HCT116 (cell line): ENCODE measurements at regions not wholly inside any gene's neighbourhood (a gene's known extent, or its start where the extent isn't known, plus 50 kb on each side); places are given as distances from the start of the nearest gene placed in this dataset.

Experiments used
- ATAC-seq: fragments of 200-7000 bp; cut with Tn5 transposase; 2 replicates; pipeline ENCODE4 v1.9.1; 2020; ENCODE audit warnings: mild to moderate bottlenecking, moderate library complexity
- BruUV-seq: library from RNA; stranded (reverse); fragments of 400-500 nt; replicated peaks from 2 replicates; lab custom pipeline; 2021; lab: Mats Ljungman, UMichigan
- CTCF ChIA-PET: fragments of 300-600 bp; sonication (Branson Sonifier 250); formaldehyde crosslinking; loops from one replicate; lab custom pipeline; 2021; ENCODE audit warnings: antibody characterized with exemption; lab: Charles Lee
- POLR2A ChIA-PET: fragments of 300-600, 350-600 bp; sonication (Branson Sonifier 250); formaldehyde crosslinking; loops from one replicate; lab custom pipeline; 2021; ENCODE audit warnings: antibody characterized with exemption; lab: Charles Lee
- RAD21 ChIA-PET, 2 experiments: fragments of 300-600 bp; sonication (Branson Sonifier 250); formaldehyde crosslinking; loops; one replicate each; lab custom pipeline; 2023; ENCODE audit warnings: low total read pairs in 2 of 2; ENCODE audit not compliant: uncharacterized antibody in 2 of 2, unreplicated experiment in 2 of 2, low non-redundant PET in 1 of 2; lab: Charles Lee
- DNase-seq: peaks from one replicate; pipeline ENCODE4 v3.0.0-alpha.2; 2010; ENCODE audit warnings: low read depth, low spot score
- H2AFZ ChIP-seq: fragments of 200-600 bp; shearing (Covaris generic), sonication (generic); 2 replicates; pipeline ENCODE4 v1.6.1; 2017; ENCODE audit warnings: low read depth, mixed run types, mixed read lengths, antibody characterized with exemption, low read length; ENCODE audit not compliant: poor library complexity, severe bottlenecking
- H3K27ac ChIP-seq: 2 replicates; pipeline ENCODE4 v1.5.1; 2012; ENCODE audit warnings: low read depth, low read length
- H3K27me3 ChIP-seq: fragments of 200-600 bp; sonication (generic); 2 replicates; pipeline ENCODE4 v1.6.1; 2016; ENCODE audit warnings: mixed run types, low read length, mixed read lengths; ENCODE audit not compliant: insufficient read depth
- H3K36me3 ChIP-seq, 2 experiments: fragments of 200-500 bp in 1 of 2; fragments of 200-600 bp in 1 of 2; sonication (Bioruptor generic) in 1 of 2; sonication (generic) in 1 of 2; 2 replicates each; pipeline versions ENCODE4 v1.5.1 to v1.6.1; 2014 to 2016; ENCODE audit warnings: low read length in 2 of 2, inconsistent platforms in 1 of 2, mixed read lengths in 1 of 2, mixed run types in 1 of 2; ENCODE audit not compliant: insufficient read depth in 2 of 2, control insufficient read depth in 1 of 2
- H3K4me1 ChIP-seq, 2 experiments: fragments of 200-600 bp in 1 of 2; sonication (generic) in 1 of 2; 2 replicates each; pipeline versions ENCODE4 v1.5.1 to v1.6.1; 2012 to 2017; ENCODE audit warnings: low read length in 2 of 2, inconsistent platforms in 1 of 2, mild to moderate bottlenecking in 1 of 2, mixed read lengths in 1 of 2, mixed run types in 1 of 2, moderate library complexity in 1 of 2; ENCODE audit not compliant: insufficient read depth in 2 of 2, control insufficient read depth in 1 of 2
- H3K4me2 ChIP-seq: fragments of 200-600 bp; sonication (generic); 2 replicates; pipeline ENCODE4 v1.6.1; 2017; ENCODE audit warnings: mixed run types, low read length, mixed read lengths
- H3K4me3 ChIP-seq, 2 experiments: fragments of 200-600 bp in 1 of 2; sonication (generic) in 1 of 2; replicated peaks in 1 of 2; 2 replicates each; pipeline ENCODE4 v1.5.1; 2011 to 2016; ENCODE audit warnings: low read length in 2 of 2, control low read depth in 1 of 2, low read depth in 1 of 2, mild to moderate bottlenecking in 1 of 2, mixed read lengths in 1 of 2, mixed run types in 1 of 2
- H3K79me2 ChIP-seq: fragments of 200-600 bp; sonication (generic); 2 replicates; pipeline ENCODE4 v1.6.1; 2017; ENCODE audit warnings: mild to moderate bottlenecking, mixed run types, low read length, moderate library complexity, mixed read lengths; ENCODE audit not compliant: insufficient read depth
- H3K9ac ChIP-seq: fragments of 200-600 bp; sonication (generic); 2 replicates; pipeline ENCODE4 v1.6.1; 2016; ENCODE audit warnings: low read length, mixed read lengths
- H3K9me2 ChIP-seq: fragments of 200-600 bp; sonication (generic), shearing (Covaris generic); 2 replicates; pipeline ENCODE4 v1.6.1; 2017; ENCODE audit warnings: mixed run types, mild to moderate bottlenecking, moderate library complexity; ENCODE audit not compliant: insufficient read depth
- H3K9me3 ChIP-seq, 2 experiments: fragments of 200-500 bp in 1 of 2; fragments of 200-600 bp in 1 of 2; sonication (Bioruptor generic) in 1 of 2; sonication (generic) in 1 of 2; 2 replicates each; pipeline ENCODE4 v1.6.1; 2014 to 2017; ENCODE audit warnings: low read length in 2 of 2, mixed read lengths in 2 of 2, inconsistent platforms in 1 of 2, low read depth in 1 of 2, mild to moderate bottlenecking in 1 of 2, mixed run types in 1 of 2, moderate library complexity in 1 of 2; ENCODE audit not compliant: control insufficient read depth in 1 of 2, insufficient read depth in 1 of 2
- H4K20me1 ChIP-seq: fragments of 200-600 bp; sonication (generic), shearing (Covaris generic); 2 replicates; pipeline ENCODE4 v1.6.1; 2017; ENCODE audit warnings: mixed run types, mild to moderate bottlenecking, moderate library complexity; ENCODE audit not compliant: insufficient read depth
- EGR1 ChIP-seq: IDR thresholded peaks from 2 replicates; pipeline ENCODE4 v1.6.1; 2012; ENCODE audit warnings: low read depth
- EZH2phosphoT487 ChIP-seq: fragments of 200-600 bp; IDR thresholded peaks from 2 replicates; pipeline ENCODE4 v1.6.1; 2018; ENCODE audit warnings: antibody characterized with exemption, borderline replicate concordance
- JUND ChIP-seq: IDR thresholded peaks from 2 replicates; pipeline ENCODE4 v1.6.1; 2012
- RAD21 ChIP-seq: IDR thresholded peaks from 2 replicates; pipeline ENCODE4 v1.6.1; 2012; ENCODE audit warnings: low read depth, mild to moderate bottlenecking
- SRF ChIP-seq: IDR thresholded peaks from 2 replicates; pipeline ENCODE4 v1.6.1; 2012; ENCODE audit warnings: low read depth
- TCF7L2 ChIP-seq: IDR thresholded peaks from 2 replicates; pipeline ENCODE4 v1.7.0; 2011; ENCODE audit warnings: borderline replicate concordance, inconsistent platforms; ENCODE audit not compliant: insufficient read depth, insufficient read length; ENCODE audit errors: extremely low read depth
- intact Hi-C: fragments of 100-400 bp; cut with micrococcal nuclease; formaldehyde crosslinking; loops from 2 replicates; pipeline ENCODE4 v1.10.0; 2022

DNA sequence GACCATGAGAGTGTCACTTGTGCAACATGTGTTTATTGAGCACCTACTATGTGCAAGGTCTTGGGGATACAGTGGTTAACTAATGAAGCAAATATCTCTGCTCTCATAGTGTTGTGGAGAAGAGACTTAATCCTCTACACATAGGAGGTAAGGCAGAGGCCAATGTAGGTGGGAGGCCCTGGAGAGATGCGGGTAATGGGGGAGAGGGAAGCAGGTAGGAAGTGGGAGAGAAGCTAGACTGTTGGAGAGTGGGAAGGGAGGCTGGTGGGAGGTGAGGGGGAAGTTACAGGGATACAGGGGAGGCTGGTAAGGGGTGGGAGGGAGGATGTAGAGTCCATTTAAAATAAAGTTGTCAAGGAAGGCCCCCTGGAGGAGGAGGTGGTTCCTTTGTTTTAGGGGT, 240.0 kb downstream of the MIAT start (continued):
- no peak for TF ChIP-seq EGR1

DNA sequence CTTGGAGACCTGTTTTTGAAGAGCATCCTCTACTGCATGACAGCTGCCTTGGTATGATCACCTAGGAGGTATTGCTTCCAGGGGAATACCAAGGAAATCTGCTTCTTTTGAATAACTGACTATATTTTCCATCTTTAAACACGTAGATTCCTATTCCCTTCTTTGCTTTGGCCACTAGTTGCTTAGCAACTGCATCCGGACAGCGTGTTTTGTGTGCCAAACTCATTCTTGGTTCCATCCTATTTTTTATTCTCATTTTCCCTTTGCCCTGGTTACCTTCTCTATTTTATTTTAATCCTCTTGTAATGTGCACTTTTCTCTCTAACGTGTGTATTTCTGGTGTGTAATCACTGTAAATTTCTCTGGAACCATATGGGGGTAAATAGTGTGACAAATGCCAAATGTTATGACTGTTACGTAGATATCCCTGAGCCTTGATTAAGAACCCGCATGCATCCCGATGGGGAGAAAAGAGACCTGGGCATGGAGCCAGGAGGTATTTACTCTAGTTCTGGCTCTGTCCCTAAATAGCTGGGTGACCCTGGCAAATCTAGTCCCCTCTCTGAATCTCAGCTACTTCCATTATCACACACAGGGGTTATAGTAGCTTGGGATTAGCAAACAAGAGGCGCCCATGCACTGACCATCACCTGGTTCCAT, 241.7 kb downstream of the MIAT start:
- Histone ChIP-seq H3K9me2 (no peaks in the 10 kb centered on the region), H3K27ac (no peak overlapping the region), H2AFZ (no peak overlapping the region), H3K9me3 (no peaks in the 10 kb centered on the region), H4K20me1 (no peaks in the 10 kb centered on the region), H3K9ac (no peak overlapping the region), H3K79me2 (no peaks in the 10 kb centered on the region), H3K4me3 (no peak overlapping the region), H3K4me2 (no peak overlapping the region), H3K36me3 (no peaks in the 10 kb centered on the region), H3K4me1 (peaks cover 2 to 8% of the 10 kb centered on the region in 2 experiments), H3K27me3 (peaks cover 64% of the 10 kb centered on the region)
- ATAC-seq (no peak), DNase-seq (no peak)
- TF ChIP-seq JUND (no peak), RAD21 (no peak)
- POLR2A ChIA-PET, result no interaction called here
- CTCF ChIA-PET, result no interaction called here
- intact Hi-C loops, result loop anchor here (2.0 kb wide), 1 partner anchor 124 kb away; no protein-coding TSS in a partner anchor
- no TSS peak for BruUV-seq
- RAD21 ChIA-PET, result no interaction called here

DNA sequence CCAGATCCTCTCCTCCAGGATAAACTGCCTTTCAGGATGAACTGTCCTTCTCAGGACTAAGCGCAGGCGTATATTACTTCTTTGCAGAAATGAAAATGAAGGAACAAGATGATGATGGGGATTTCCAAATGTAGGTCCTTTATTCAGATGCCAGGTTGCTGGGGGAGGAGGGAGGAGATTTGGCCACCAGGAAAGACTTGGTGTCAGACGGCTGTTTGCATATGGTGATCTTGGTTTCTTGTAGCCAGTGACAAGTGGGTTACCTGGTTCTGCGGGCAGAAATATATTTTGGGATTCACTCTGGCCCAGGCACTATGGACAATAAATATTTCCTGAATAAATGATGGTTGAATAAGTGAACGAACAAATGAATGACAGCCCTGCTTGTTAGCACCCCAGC, 243.4 kb downstream of the MIAT start:
- Histone ChIP-seq H3K4me2 (no peak overlapping the region), H3K9me2 (no peaks in the 10 kb centered on the region), H3K27me3 (peaks cover 75% of the 10 kb centered on the region), H3K27ac (no peak overlapping the region), H3K4me3 (no peak overlapping the region), H3K36me3 (no peaks in the 10 kb centered on the region), H4K20me1 (no peaks in the 10 kb centered on the region), H2AFZ (no peak overlapping the region), H3K79me2 (no peaks in the 10 kb centered on the region), H3K9ac (no peak overlapping the region), H3K4me1 (no peaks in the 10 kb centered on the region), H3K9me3 (no peaks in the 10 kb centered on the region)
- intact Hi-C loops, result no loop called here
- ATAC-seq (no peak), DNase-seq (no peak)
- no TSS peak for BruUV-seq
- ChIA-PET RAD21 (no interaction called here), POLR2A (no interaction called here), CTCF (no interaction called here)
- no peak for TF ChIP-seq EGR1
- TF ChIP-seq SRF, result no peak
- TF ChIP-seq EZH2phosphoT487, result no peak
- TF ChIP-seq JUND, result no peak
- no peak for TF ChIP-seq TCF7L2
